Heart left ventricle (tissue), 13 donors: ENCODE measurements at regions not wholly inside any gene's neighbourhood (a gene's known extent, or its start where the extent isn't known, plus 50 kb on each side); places are given as distances from the start of the nearest gene placed in this dataset.

Experiments used
- CTCF ChIP-seq, 12 donors: fragments of 200-600 bp; sonication (generic) in 4 of 12; IDR thresholded peaks; one replicate each; pipeline versions ENCODE4 v1.5.0 to v1.8.0; 2018 to 2022; ENCODE audit warnings: antibody characterized with exemption in 12 of 12, mild to moderate bottlenecking in 5 of 12
- POLR2A ChIP-seq, 2 donors: fragments of 450-650 bp; IDR thresholded peaks; one replicate each; pipeline ENCODE4 v1.6.1; 2017; ENCODE audit warnings: antibody characterized with exemption in 2 of 2, mild to moderate bottlenecking in 2 of 2, moderate library complexity in 2 of 2
- donor health status: ischemic (EF 13 %, LVEDD 7.1; RV severe dilation, severe dysfunction).
- donor health status: DM: no; HTN: yes; CAD: no.
- donor health status: DM: no; HTN: no; CAD: no.
- donor health status: ischemic (EF 25% LVEDD 6.9; RV normal size, moderate dysfunction).
- donor health status: ischemic (EF 25% LVEDD 5.7; RV mildly dilated, moderate dysfunction).
- donor health status: ischemic (EF 35%, LVEDD 5.7; RV mildly dilated, moderate dysfunction).
- donor health status: nonischemic (EF 11% LVEDD 7.7; RV severe dilation, severe dysfunction).
- donor health status: DM: yes; HTN: yes; CAD: no.
- donor health status: PGD.
- donor health status: ischemic (EF 29% LVEDD 5.4; RV normal size, mild dysfunction).
- donor health status: nonischemic (EF 23%, LVEDD 6.1; RV moderate dilation, normal function).

GRCh38 chr4:111761531-111761930 is 383.7 kb upstream of the FAM241A start:
- no peak for TF ChIP-seq CTCF (IDR thresholded peaks at IDR 0.05)
- no peak for TF ChIP-seq POLR2A (IDR thresholded peaks at IDR 0.05)
